ENCODE measurements at regions not wholly inside any gene's neighbourhood (a gene's known extent, or its start where the extent isn't known, plus 50 kb on each side); places are given as distances from the start of the nearest gene placed in this dataset.

- TF ChIP-seq REST (IDR thresholded peaks at IDR 0.05; ENCODE audit: insufficient read depth in 1 of 2, low read depth in 2 of 2, low read length in 2 of 2): no peak
- no peak for TF ChIP-seq POLR2AphosphoS5 (IDR thresholded peaks at IDR 0.05; ENCODE audit: low read depth, low read length)
Observed at GRCh38 chr12:84073401-84073800, 839.2 kb downstream of the SLC6A15 start.

All from PFSK-1 (cell line).